Lung (tissue), 11 donors: ENCODE measurements at regions not wholly inside any gene's neighbourhood (a gene's known extent, or its start where the extent isn't known, plus 50 kb on each side); places are given as distances from the start of the nearest gene placed in this dataset.
"Not testable (repeated sequence)": the region's sequence is repeated elsewhere in the genome, so short reads cannot be mapped to it uniquely, and the experiment has no call there.

Experiments
- ATAC-seq: fragments of 200-7000 bp; cut with Tn5 transposase; one replicate; pipeline ENCODE4 v1.9.1; 2020; ENCODE audit warnings: moderate number of reproducible peaks; ENCODE audit not compliant: insufficient read depth, low FRiP score
- DNase-seq, 3 donors: peaks; one replicate each; pipeline ENCODE4 v3.0.0-alpha.2; 2013 to 2017
- H3K27ac ChIP-seq, 2 donors: one replicate each; pipeline ENCODE4 v1.5.1; 2013; ENCODE audit warnings: mild to moderate bottlenecking in 2 of 2, moderate library complexity in 2 of 2, control low read depth in 1 of 2, inconsistent platforms in 1 of 2, low read depth in 1 of 2, low read length in 1 of 2
- H3K27me3 ChIP-seq, 3 donors: one replicate each; pipeline ENCODE4 v1.5.1; 2013; ENCODE audit warnings: low read length in 2 of 3; ENCODE audit not compliant: control insufficient read depth in 3 of 3, insufficient read depth in 3 of 3
- H3K36me3 ChIP-seq, 4 donors: one replicate each; pipeline ENCODE4 v1.5.1; 2013; ENCODE audit warnings: low read length in 4 of 4, mild to moderate bottlenecking in 1 of 4, moderate library complexity in 1 of 4; ENCODE audit not compliant: control insufficient read depth in 4 of 4, insufficient read depth in 4 of 4
- H3K4me1 ChIP-seq, 5 donors: one replicate each; pipeline ENCODE4 v1.5.1; 2013; ENCODE audit warnings: low read length in 5 of 5, mild to moderate bottlenecking in 2 of 5, moderate library complexity in 1 of 5; ENCODE audit not compliant: control insufficient read depth in 5 of 5, insufficient read depth in 5 of 5
- H3K4me3 ChIP-seq: one replicate; pipeline ENCODE4 v1.5.1; 2013; ENCODE audit warnings: mild to moderate bottlenecking, control low read depth, moderate library complexity
- H3K9ac ChIP-seq, 2 donors: one replicate each; pipeline ENCODE4 v1.5.1; 2013; ENCODE audit warnings: low read length in 2 of 2, control low read depth in 1 of 2; ENCODE audit not compliant: insufficient read depth in 1 of 2
- H3K9me3 ChIP-seq, 4 donors: one replicate each; pipeline ENCODE4 v1.5.1; 2013; ENCODE audit warnings: low read length in 3 of 4, mild to moderate bottlenecking in 1 of 4, moderate library complexity in 1 of 4; ENCODE audit not compliant: control insufficient read depth in 4 of 4, insufficient read depth in 3 of 4
- CTCF ChIP-seq: IDR thresholded peaks from 2 replicates; pipeline ENCODE4 v1.5.1; 2012; ENCODE audit warnings: mild to moderate bottlenecking; ENCODE audit errors: control extremely low read depth, extremely low read depth
- WGBS, 2 donors: extraction: QIAGEN DNeasy Blood & Tissue Kit; methylation state at CpG; one replicate each; pipeline ENCODE4 v1.1.7; 2013; 5-methylcytosine and 5-hydroxymethylcytosine counted together
- donor health status: control.
- donor health status: control.
- donor health status: Bipolar disorder and iron deficiency.
- donor health status: healthy.
- donor health status: DM: yes; HTN: yes; CAD: no.

GRCh38 chr2:239831001-239831731 lies 194.0 kb downstream of the NDUFA10 start:
- no peak for TF ChIP-seq CTCF
- Histone ChIP-seq H3K9ac (no peak overlapping the region), H3K36me3 (no peaks in the 10 kb centered on the region), H3K9me3 (peaks cover 0 to 3% (median 0%) of the 10 kb centered on the region in 4 donors), H3K27ac (peak overlapping the region in 1 of 2 donors; percentile 28), H3K27me3 (no peaks in the 10 kb centered on the region), H3K4me3 (no peak overlapping the region), H3K4me1 (peaks cover 0 to 22% (median 8%) of the 10 kb centered on the region in 5 donors)
- 57 to 77% methylated on average over 16 of the region's 16 CpGs for WGBS, 2 donors
- DNase-seq (peak; percentile 83 to 92 (median 92)), ATAC-seq (no peak)

- ATAC-seq: no peak
- WGBS, 2 donors: 79 to 88% methylated on average over 9 of the region's 9 CpGs
- no peak overlapping the region for H3K27ac ChIP-seq
- H3K27me3 ChIP-seq: no peaks in the 10 kb centered on the region
- no peak for TF ChIP-seq CTCF
- no peaks in the 10 kb centered on the region for H3K9me3 ChIP-seq
- no peak overlapping the region for H3K4me3 ChIP-seq
- no peaks in the 10 kb centered on the region for H3K36me3 ChIP-seq
- H3K9ac ChIP-seq: no peak overlapping the region
- peak in 1 of 3 donors; percentile 20 for DNase-seq
- peaks cover 0 to 22% (median 8%) of the 10 kb centered on the region in 5 donors for H3K4me1 ChIP-seq
Measured at GRCh38 chr2:239830121-239831000, 194.8 kb downstream of the NDUFA10 start.

GRCh38 chr2:239829326-239829725 lies 195.8 kb downstream of the NDUFA10 start:
- no peak for ATAC-seq
- Histone ChIP-seq H3K9ac (no peak overlapping the region), H3K4me1 (peaks cover 0 to 22% (median 8%) of the 10 kb centered on the region in 5 donors), H3K27me3 (no peaks in the 10 kb centered on the region), H3K9me3 (no peaks in the 10 kb centered on the region), H3K4me3 (no peak overlapping the region), H3K27ac (no peak overlapping the region), H3K36me3 (no peaks in the 10 kb centered on the region)
- TF ChIP-seq CTCF: no peak
- 71 to 73% methylated on average over 15 of the region's 15 CpGs for WGBS, 2 donors
- DNase-seq: no peak

- 89 to 97% methylated on average over 12 of the region's 12 CpGs for WGBS, 2 donors
- not testable (repeated sequence) for H3K27ac ChIP-seq, DNase-seq, H3K9ac ChIP-seq, H3K36me3 ChIP-seq, ATAC-seq, H3K9me3 ChIP-seq, H3K27me3 ChIP-seq, H3K4me3 ChIP-seq
- H3K4me1 ChIP-seq: peaks cover 0 to 22% (median 8%) of the 10 kb centered on the region in 5 donors
Measured at GRCh38 chr2:239828973-239829275, 196.2 kb downstream of the NDUFA10 start.
